Activated T-helper 1 cell treated with Interleukin-2 at 50 U/mL for 16 hours (primary cell): ENCODE measurements at regions not wholly inside any gene's neighbourhood (a gene's known extent, or its start where the extent isn't known, plus 50 kb on each side); places are given as distances from the start of the nearest gene placed in this dataset.
"Not testable (repeated sequence)": the region's sequence is repeated elsewhere in the genome, so short reads cannot be mapped to it uniquely, and the experiment has no call there.

ENCODE experiments used
- DNase-seq: peaks from one replicate; pipeline ENCODE4 v3.0.0-alpha.2; 2020; ENCODE audit warnings: low read depth

GRCh38 chr9:104980039-104980654, 52.2 kb upstream of the ABCA1 start:
- DNase-seq, result no peak

GRCh38 chr9:104981543-104982129, 53.7 kb upstream of the ABCA1 start:
- DNase-seq, result no peak

GRCh38 chr9:104982543-104982942, 54.6 kb upstream of the ABCA1 start:
- DNase-seq, result no peak

DNA sequence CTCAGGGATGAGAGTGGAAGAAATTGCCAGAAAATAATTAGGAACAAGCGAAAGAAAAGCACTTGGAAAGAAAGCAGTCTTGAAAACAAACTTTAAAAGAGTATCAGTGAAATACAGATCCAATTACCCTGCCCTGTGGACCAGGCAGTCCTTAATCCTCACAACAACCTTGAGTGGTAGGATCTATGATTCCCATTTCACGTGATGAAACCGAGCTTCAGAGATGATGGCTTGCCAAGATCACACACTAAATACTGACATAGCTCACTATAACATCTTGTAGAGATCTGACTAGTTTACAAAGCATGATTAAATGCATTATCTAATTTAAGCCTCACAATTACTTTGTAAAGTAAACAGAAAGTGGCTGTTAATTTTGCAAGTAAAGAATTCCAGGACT, 55.5 kb upstream of the ABCA1 start:
- no peak for DNase-seq

DNA sequence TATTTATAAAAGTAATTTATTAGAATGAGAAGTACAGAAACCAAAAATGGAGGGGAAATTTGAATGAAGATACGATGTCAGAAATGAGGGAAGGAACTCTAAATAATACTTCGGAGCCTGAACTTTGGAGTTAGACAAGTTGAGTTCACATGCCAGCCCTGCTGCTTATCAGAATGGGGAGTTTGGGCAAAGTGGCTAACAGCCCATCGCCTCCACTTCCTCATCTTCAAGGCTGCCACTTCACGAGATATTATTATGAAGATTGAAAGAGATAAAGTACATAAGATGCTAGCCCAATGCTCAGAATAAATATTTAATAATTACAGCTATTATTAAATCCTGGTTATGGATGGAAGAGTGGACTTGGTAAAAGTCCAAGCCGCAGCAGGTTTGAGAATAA, 56.2 kb upstream of the ABCA1 start:
- no peak for DNase-seq

GRCh38 chr9:104984542-104984941, 56.6 kb upstream of the ABCA1 start:
- DNase-seq, result no peak

DNA sequence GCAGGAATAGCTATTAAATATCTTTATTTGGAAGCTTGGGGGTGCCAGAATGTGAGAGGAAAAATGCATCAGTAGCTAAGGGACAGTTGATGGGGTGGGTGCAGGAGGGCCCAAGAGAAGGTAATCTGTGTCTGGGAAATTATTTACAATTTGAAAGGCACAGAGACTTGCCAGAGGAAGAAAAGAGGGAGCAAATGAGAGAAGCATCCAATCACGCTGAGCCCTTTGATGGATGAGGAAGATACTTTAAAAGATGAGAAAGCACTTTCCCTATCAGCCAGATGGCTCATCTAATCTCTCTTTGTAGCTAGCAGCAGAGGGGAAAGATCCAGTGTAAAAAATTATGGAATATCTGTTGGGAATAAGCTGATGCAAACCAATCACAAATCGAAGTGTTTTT, 57.0 kb upstream of the ABCA1 start:
- DNase-seq, result no peak

- no peak for DNase-seq
Observed at GRCh38 chr9:104986096-104986495, 58.1 kb upstream of the ABCA1 start.

DNA sequence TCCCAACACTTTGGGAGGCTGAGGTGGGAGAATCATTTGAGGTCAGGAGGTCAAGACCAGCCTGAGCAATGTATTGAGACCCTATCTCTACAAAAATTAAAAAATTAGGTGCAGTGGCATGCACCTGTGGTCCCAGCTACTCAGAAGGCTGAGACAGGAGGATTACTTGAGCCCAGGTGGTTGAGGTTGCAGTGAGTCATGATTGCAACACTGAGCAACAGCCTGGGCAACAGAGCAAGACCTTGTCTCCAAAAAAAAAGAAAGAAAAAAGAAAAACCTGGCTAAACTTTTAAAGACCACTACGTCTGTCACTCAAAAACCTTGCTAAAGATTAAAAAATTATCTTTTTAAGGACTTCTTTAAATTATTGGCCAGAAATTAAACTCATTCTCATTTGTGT, 59.8 kb upstream of the ABCA1 start:
- DNase-seq, result no peak

DNA sequence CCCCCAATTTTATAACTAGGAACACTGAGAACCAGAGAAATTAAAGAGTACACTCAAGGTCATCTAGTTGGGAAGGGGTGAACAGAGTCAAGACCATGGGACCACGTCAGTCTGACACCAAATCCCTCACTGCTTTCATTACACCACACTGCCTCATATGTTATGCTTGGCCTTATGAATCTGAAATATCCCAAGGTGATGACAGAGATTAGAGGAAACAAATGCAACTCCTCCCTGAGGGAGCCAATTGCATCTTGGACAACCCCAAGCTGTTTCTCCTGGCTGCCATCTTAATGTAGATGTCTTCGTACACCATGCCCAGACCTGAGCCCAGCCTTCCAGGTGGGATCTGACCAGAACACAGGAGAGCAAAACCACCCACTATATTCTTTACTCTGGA, 60.6 kb upstream of the ABCA1 start:
- DNase-seq, result no peak

DNA sequence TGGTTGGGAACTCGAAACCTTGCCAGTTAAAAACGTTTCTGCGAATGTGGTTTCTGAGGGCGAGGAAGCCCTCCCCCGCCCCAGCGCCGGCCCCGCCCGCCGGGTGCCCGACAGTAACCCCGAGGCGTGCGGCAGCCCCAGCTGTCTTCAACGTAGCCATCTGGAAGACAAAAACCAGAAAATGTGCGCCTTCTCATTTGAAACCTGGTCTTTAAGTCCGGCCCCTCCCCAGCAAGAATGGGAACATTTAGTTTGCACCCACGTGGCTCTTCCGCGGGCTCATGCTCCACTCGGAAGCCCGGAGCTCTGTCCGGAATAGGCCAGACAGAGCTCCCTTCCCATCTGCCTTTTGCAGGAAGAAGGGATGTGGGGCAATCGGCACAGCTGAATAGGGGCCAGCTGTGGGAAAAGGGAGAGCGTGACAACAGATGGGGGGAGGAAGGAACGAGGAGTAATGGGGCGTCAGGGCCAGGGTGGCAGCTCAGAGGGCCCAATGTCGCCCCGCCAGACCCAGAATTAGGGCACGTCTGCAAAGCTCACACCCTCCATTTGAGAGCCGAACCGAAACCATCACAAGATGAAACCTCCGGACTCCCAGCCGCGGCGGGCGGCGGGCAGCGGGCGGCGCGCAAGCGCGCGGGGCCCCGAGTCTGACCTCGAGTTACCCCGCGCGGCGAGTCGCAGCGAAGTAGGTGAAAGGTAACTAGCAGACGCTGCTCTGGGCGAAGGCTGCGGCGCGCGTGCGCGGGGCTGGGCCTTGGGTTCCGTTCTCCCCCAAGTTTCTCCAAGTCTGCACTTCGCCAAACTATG, 63.4 kb upstream of the ABCA1 start:
- peak; percentile 64 for DNase-seq

DNA sequence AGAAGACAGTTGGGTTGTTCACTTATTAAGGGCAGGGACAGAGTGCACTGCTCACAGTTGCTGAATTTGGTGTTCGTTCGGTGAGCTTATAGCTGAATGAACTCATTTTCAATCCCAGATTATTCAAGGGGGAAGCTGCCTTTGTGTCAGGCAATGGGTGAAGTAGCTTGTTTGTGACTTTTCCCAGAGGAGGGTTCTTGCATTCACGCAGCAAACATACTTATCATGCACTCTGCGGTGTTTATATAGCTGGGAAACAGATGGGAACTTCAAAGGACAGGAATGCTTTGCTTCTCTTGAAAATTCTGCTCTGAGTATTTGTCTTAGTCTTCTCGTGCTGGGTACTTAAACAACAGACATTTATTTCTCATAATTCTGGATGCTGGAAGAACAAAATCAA, 64.7 kb upstream of the ABCA1 start:
- DNase-seq, result no peak

- no peak for DNase-seq
Observed at GRCh38 chr9:104993291-104993963, 65.5 kb upstream of the ABCA1 start.

DNA sequence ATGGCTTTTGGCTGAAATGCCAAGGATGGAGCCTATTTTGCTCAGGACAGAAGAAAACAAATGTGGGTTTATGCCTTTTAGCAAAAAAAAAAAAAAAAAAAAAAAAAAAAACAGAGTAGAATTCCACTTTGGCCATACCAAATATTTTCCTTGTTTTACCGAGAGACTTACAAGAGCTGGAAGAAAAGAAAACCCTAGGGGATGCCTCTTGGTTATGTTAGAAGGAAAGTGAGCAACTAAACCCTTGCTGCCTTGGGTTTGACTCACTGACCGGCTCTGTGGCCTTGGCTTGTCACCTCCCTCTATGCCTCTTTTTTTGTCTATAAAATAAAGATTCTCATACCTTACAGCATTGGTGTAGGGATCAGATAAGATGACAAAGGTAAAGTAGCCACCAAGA, 69.6 kb upstream of the ABCA1 start:
- no peak for DNase-seq

DNA sequence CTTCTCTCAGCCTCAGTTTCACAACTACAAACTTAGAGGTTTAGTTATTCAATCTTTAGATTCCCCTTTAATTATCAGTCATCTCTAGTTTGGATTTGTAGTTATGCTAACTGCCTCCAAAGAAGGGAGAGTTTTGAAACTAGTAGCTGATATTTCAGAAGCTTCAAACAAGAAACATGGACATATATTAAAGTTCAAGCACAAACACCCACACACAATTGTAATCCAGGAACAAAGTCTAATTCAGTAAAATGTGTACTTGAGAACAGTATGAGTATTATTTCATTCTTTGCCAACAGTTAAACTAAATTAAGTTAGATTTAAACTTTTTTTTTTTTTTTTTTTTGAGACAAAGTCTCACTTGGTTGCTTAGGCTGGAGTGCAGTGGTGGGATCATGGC, 71.2 kb upstream of the ABCA1 start:
- DNase-seq, result no peak

GRCh38 chr9:105000529-105000928, 72.6 kb upstream of the ABCA1 start:
- not testable (repeated sequence) for DNase-seq

- DNase-seq, result no peak
Observed at GRCh38 chr9:105004466-105005090, 76.6 kb upstream of the ABCA1 start.

DNA sequence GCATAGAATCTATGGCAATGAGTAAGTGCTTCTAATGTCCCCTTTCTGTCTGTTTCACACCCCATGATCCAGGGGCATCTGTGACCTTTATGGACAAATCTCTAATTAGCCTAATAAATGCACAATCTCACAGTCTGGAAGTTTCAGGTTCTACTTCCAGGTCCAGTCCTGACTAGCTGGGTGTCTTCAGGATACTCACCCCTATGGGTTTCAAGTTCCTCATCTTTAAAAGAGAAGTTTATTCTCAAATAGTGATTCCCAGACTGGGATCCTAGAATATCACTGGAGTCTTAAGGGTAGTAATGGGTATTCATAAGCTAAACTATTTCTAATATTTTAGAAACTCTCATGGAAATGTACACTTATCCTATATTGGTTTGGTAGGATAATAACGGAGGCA, 77.2 kb upstream of the ABCA1 start:
- DNase-seq, result no peak

DNA sequence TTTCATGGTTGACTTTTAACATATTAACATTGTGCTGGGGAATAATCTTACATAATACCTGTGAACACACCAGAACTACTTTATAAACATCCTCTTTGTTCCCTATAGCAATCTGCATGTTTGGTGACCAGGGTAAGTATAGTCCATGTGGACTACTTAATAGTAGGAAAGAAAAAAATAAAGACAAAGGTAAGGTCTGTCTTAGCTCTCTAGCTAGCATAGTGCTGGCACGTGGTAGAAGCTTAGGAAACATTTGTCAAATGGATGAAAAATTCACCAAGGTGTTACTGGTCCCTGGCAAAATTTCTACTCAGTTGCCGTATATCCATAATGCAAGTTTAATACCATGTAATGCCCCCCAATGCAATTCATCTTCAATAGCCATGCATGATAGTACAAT, 78.6 kb upstream of the ABCA1 start:
- no peak for DNase-seq

GRCh38 chr9:105007143-105007542, 79.2 kb upstream of the ABCA1 start:
- no peak for DNase-seq

DNA sequence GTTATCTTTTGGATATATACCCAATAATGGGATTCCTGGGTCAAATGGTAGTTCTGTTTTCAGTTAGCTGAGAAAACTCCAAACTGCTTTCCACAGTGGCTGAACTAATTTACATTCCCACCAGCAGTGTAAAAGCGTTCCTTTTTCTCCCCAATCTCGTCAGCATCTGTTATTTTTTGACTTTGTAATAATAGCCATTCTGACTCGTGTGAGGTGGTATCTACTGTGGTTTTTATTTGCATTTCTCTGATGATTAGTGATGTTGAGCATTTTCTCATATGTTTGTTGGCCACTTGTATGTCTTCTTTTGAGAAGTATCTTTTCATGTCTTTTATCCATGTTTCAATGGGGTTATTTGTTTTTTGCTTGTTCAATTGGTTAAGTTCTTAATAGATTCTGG, 82.1 kb upstream of the ABCA1 start:
- not testable (repeated sequence) for DNase-seq

- DNase-seq, result no peak
Observed at GRCh38 chr9:105021917-105022316, 94.0 kb upstream of the ABCA1 start.
